GM12865 (cell line): ENCODE measurements at regions not wholly inside any gene's neighbourhood (a gene's known extent, or its start where the extent isn't known, plus 50 kb on each side); places are given as distances from the start of the nearest gene placed in this dataset.

Experiments
- DNase-seq: peaks from one replicate; pipeline ENCODE4 v3.0.0; 2010; ENCODE audit warnings: low read depth
- H3K4me3 ChIP-seq: 2 replicates; pipeline ENCODE4 v1.5.1; 2011; ENCODE audit warnings: mild to moderate bottlenecking, low read depth, low read length, control low read depth
- CTCF ChIP-seq: IDR thresholded peaks from 2 replicates; pipeline ENCODE4 v1.5.1; 2011; ENCODE audit warnings: low read length, control low read depth, low read depth, inconsistent platforms; ENCODE audit not compliant: insufficient read depth; ENCODE audit errors: missing control alignments

DNA sequence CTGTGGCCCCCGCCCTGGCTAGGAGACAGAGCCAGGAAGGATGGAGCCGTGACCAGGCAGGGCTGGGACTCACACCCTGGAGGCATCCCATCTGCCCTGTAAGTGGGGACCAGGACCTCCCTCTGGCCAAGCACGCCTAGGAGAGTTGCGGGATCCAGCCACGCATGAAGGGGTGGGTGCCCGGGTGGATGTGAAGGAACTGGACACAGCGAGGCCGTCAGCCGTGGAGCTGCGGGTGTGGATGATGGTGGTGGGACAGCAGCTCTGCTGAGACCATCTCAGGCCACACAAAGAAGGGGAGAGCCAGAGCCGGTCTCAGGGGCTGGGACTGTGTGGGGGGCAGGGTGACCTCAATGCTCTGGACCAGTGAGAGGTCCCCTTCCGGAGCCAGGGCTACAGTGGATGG, 746.4 kb downstream of the BRD1 start:
- no peak overlapping the region for H3K4me3 ChIP-seq
- no peak for TF ChIP-seq CTCF
- DNase-seq = no peak

- TF ChIP-seq CTCF = no peak
- no peak for DNase-seq
- H3K4me3 ChIP-seq = no peak overlapping the region
Observed at GRCh38 chr22:49080631-49081030, 747.0 kb downstream of the BRD1 start.

DNA sequence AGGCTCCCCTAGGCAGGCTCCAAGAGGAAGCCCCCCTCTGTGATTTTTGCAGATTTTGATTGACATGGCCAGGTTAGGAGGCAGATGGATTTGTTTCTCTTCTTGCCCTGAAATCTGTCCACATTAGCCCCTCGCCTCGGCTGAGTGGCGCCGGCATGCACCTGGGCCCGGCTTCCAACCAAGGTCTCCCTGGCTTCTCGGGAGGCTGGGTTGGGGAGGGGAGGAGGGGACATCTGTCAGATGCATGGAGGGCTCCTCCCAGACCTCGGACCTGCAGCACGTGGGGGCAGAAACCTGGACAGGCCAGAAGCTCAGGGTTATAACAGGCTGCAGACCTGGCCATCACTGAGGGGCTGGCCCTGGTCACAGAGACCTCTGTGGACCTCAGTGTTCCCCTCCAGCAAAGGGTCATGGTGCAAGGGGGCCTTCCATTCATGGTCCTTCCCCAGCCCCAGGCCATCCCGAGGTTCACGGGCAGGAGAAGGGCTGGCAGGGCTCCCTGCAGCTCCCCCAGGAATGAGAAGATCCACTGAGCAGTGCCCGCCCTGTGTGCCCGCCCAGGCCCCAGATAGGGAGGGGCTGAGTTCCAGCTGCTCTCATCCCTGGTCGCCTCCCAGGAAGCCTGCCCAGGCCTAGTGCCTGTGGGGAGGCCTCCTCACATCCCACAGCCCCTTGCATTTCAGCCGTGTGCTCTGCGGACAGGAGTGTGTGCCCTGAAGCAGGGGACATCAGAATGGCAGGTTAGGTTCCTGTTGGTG, 747.8 kb downstream of the BRD1 start:
- TF ChIP-seq CTCF = no peak
- no peak for DNase-seq
- no peak overlapping the region for H3K4me3 ChIP-seq

DNA sequence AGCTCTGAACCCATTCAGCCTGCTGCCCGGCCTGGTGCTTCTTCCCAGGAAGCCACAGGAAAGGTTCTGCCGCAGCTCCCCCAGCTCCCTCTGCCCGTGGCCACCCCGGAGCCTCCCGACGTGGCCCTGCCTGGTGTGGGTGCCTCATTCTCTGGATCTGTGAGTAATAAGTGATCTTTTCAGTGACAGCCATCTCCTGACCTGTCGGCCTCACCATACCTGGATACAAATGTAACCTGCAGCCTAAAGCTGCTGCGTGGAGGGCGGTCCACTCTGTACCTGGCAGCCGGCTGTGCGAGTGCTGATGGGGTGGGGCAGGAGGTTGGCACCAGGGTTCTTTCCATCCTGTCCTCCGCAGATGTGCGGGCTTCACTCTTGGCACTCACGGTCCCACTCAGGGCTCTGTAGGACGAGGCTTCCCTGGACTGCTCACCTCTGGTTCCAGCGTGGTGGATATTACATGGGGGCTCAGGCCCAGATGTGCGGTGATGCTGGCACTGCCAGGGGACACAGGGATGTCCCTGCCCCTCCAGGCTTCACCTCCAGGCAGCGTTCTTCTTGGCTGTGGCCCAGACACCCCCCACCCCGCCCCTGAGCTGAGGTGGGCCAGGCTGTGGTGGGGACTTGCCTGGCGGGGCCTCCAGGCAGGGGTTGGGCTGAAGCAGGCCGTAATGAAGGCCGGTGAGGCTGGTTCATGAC, 748.5 kb downstream of the BRD1 start:
- no peak overlapping the region for H3K4me3 ChIP-seq
- no peak for DNase-seq
- no peak for TF ChIP-seq CTCF

DNA sequence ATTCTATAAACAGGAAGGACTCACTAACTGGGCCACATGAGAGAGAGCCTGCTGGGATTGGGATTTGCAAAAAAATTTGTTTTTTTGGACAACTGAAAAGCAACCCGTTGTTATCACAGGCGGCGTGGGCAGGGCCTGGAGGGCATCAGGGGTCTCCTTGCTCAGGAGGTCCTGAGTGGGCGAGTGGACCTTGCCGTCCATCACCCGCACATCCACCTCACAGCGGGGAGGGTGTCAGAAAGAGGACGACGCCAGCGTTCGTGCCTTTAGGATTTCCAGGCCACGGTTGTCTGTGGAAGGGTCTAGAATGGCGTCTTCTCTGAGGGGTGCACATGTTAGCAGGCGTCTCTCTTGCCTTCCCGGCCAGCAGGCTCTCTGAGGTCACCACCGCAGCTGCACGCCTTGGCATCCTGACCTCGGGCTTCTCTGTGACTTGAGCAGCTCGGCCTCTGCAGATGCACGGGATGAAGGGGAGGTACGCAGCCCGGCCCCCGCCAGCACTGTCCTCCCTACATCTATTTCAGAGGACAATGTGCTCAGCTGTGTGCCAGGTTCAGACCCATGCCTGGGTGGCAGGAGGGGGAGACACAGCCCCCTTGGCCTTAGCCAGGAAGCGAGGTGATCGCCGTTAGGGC, 749.5 kb downstream of the BRD1 start:
- H3K4me3 ChIP-seq = no peak overlapping the region
- no peak for TF ChIP-seq CTCF
- no peak for DNase-seq

DNA sequence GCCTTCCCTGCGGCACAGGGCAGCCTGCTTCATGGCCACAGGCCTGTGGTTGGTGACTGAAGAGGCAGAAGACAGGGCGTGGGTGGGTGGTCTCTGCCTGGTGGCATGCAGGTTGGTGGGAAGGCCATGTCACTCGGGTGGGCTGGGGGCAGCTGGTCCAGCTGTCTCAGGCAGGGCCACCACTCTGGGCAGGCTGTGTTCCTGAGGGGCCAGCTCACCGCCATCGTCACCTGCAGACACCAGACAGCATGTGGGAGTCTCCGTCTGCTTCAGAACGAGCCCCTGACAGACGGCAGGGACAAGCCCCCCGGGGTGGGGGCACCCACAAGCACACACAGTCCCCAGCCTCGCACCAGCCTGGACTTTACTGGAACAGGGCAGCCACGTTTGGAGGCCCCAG, 750.1 kb downstream of the BRD1 start:
- DNase-seq = no peak
- no peak for TF ChIP-seq CTCF

GRCh38 chr22:49077036-49077393, 750.7 kb downstream of the BRD1 start:
- H3K4me3 ChIP-seq = no peak overlapping the region
- no peak for TF ChIP-seq CTCF
- DNase-seq = no peak

More for the DNA sequence above, 750.1 kb downstream of the BRD1 start:
- no peak overlapping the region for H3K4me3 ChIP-seq
